Trophoblast cell (in vitro differentiated cells and primary cell): ENCODE measurements at regions not wholly inside any gene's neighbourhood (a gene's known extent, or its start where the extent isn't known, plus 50 kb on each side); places are given as distances from the start of the nearest gene placed in this dataset.

Experiments
- DNase-seq, 2 donors: peaks; one replicate each; pipeline ENCODE4 v3.0.0-alpha.2; 2016
- H2AFZ ChIP-seq: 2 replicates; pipeline ENCODE4 v1.6.1; 2013; ENCODE audit warnings: low read length, moderate library complexity, mild to moderate bottlenecking; ENCODE audit not compliant: insufficient read depth, poor library complexity
- H2AK5ac ChIP-seq: 2 replicates; pipeline ENCODE4 v1.6.1; 2013; ENCODE audit warnings: mild to moderate bottlenecking, low read length
- H2BK120ac ChIP-seq: 2 replicates; pipeline ENCODE4 v1.6.1; 2013; ENCODE audit warnings: low read length, mild to moderate bottlenecking, moderate library complexity; ENCODE audit not compliant: insufficient read depth, poor library complexity
- H2BK12ac ChIP-seq: 2 replicates; pipeline ENCODE4 v1.6.1; 2013; ENCODE audit warnings: mild to moderate bottlenecking, low read length, moderate library complexity
- H2BK5ac ChIP-seq: 2 replicates; pipeline ENCODE4 v1.6.1; 2013; ENCODE audit warnings: low read length, low read depth, moderate library complexity, mild to moderate bottlenecking; ENCODE audit not compliant: poor library complexity
- H3K14ac ChIP-seq: 2 replicates; pipeline ENCODE4 v1.6.1; 2013; ENCODE audit warnings: mild to moderate bottlenecking, low read length
- H3K18ac ChIP-seq: 2 replicates; pipeline ENCODE4 v1.6.1; 2013; ENCODE audit warnings: mild to moderate bottlenecking, low read length
- H3K23ac ChIP-seq: 2 replicates; pipeline ENCODE4 v1.6.1; 2013; ENCODE audit warnings: low read length
- H3K27ac ChIP-seq: 2 replicates; pipeline ENCODE4 v1.5.1; 2013; ENCODE audit warnings: low read depth, mild to moderate bottlenecking, inconsistent platforms, low read length, moderate library complexity
- H3K27me3 ChIP-seq: 2 replicates; pipeline ENCODE4 v1.6.1; 2013; ENCODE audit warnings: inconsistent platforms, mild to moderate bottlenecking, low read length, moderate library complexity; ENCODE audit not compliant: insufficient read depth
- H3K36me3 ChIP-seq, 2 experiments: 1 replicate in 1 of 2; 2 replicates in 1 of 2; pipeline ENCODE4 v1.6.1; 2013; ENCODE audit warnings: low read length in 2 of 2, mild to moderate bottlenecking in 2 of 2, moderate library complexity in 1 of 2; ENCODE audit not compliant: insufficient read depth in 2 of 2, control insufficient read depth in 1 of 2
- H3K4ac ChIP-seq: 2 replicates; pipeline ENCODE4 v1.6.1; 2013; ENCODE audit warnings: low read depth, mild to moderate bottlenecking, low read length, moderate library complexity
- H3K4me1 ChIP-seq, 2 experiments: 1 replicate in 1 of 2; 2 replicates in 1 of 2; pipeline ENCODE4 v1.6.1; 2013; ENCODE audit warnings: low read length in 2 of 2, mild to moderate bottlenecking in 2 of 2, moderate library complexity in 1 of 2; ENCODE audit not compliant: insufficient read depth in 2 of 2, control insufficient read depth in 1 of 2
- H3K4me2 ChIP-seq: 2 replicates; pipeline ENCODE4 v1.6.1; 2013; ENCODE audit warnings: inconsistent platforms, mild to moderate bottlenecking, low read length, moderate library complexity
- H3K4me3 ChIP-seq: 2 replicates; pipeline ENCODE4 v1.5.1; 2013; ENCODE audit warnings: mild to moderate bottlenecking, low read depth, low read length, inconsistent platforms
- H3K79me1 ChIP-seq: one replicate; pipeline ENCODE4 v1.6.1; 2013; ENCODE audit warnings: low read length
- H3K79me2 ChIP-seq: 2 replicates; pipeline ENCODE4 v1.6.1; 2013; ENCODE audit warnings: low read length, mild to moderate bottlenecking; ENCODE audit not compliant: control insufficient read depth, insufficient read depth, poor library complexity
- H3K9ac ChIP-seq: 2 replicates; pipeline ENCODE4 v1.6.1; 2013; ENCODE audit warnings: mild to moderate bottlenecking, low read length
- H3K9me3 ChIP-seq: 2 replicates; pipeline ENCODE4 v1.6.1; 2013; ENCODE audit warnings: low read depth, mild to moderate bottlenecking, control low read depth, inconsistent platforms, low read length; ENCODE audit not compliant: insufficient read depth
- H4K12ac ChIP-seq: 2 replicates; pipeline ENCODE4 v1.6.1; 2013; ENCODE audit warnings: low read depth, mild to moderate bottlenecking, low read length, moderate library complexity
- H4K8ac ChIP-seq: 2 replicates; pipeline ENCODE4 v1.6.1; 2013; ENCODE audit warnings: low read depth, mild to moderate bottlenecking, low read length, moderate library complexity
- H4K91ac ChIP-seq: one replicate; pipeline ENCODE4 v1.6.1; 2013; ENCODE audit warnings: low read depth, mild to moderate bottlenecking, low read length, moderate library complexity
- WGBS: extraction: QIAGEN DNeasy Blood & Tissue Kit; methylation state at CpG from one replicate; pipeline ENCODE4 v1.1.7; 2013; ENCODE audit warnings: missing lambda C conversion rate; ENCODE audit not compliant: insufficient read length, insufficient coverage; ENCODE audit errors: extremely low coverage; 5-methylcytosine and 5-hydroxymethylcytosine counted together

DNA sequence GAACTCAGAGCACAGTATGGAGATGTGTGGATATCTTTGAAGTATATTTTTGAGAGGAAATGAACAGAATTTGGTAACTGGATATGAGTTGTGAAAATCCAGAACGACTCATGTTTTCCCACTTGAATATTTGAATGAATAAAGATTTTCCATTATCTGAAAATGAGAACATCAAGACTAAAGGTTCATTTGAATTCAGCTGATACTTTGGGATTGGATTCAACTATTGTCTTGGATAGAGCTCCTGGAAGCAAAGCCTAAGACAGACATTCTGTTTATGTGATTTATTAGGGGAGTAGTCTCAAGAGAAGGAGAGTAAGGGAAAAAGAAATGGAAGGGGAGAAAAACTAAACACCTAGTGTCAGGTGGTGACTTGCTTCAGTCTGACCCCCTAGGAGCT is 256.0 kb upstream of the LYPLAL1 start:
- H3K4ac ChIP-seq: no peak overlapping the region
- H3K4me2 ChIP-seq: no peak overlapping the region
- no peak overlapping the region for H3K4me3 ChIP-seq
- H3K23ac ChIP-seq: no peak overlapping the region
- no peaks in the 10 kb centered on the region for H3K36me3 ChIP-seq
- H2AFZ ChIP-seq: no peak overlapping the region
- no peak overlapping the region for H4K12ac ChIP-seq
- H3K9me3 ChIP-seq: no peaks in the 10 kb centered on the region
- no peak overlapping the region for H2AK5ac ChIP-seq
- H3K27ac ChIP-seq: no peak overlapping the region
- no peaks in the 10 kb centered on the region for H3K27me3 ChIP-seq
- no peaks in the 10 kb centered on the region for H3K79me2 ChIP-seq
- H2BK12ac ChIP-seq: no peak overlapping the region
- no peaks in the 10 kb centered on the region for H3K4me1 ChIP-seq
- H2BK120ac ChIP-seq: no peak overlapping the region
- no peak overlapping the region for H3K14ac ChIP-seq
- no peak for DNase-seq
- H3K9ac ChIP-seq: no peak overlapping the region
- H4K8ac ChIP-seq: no peak overlapping the region
- H3K18ac ChIP-seq: no peak overlapping the region
- H2BK5ac ChIP-seq: no peak overlapping the region
- H4K91ac ChIP-seq: no peak overlapping the region
- WGBS: no CpG with 5 or more reads among the region's 1 CpG
- no peaks in the 10 kb centered on the region for H3K79me1 ChIP-seq

DNA sequence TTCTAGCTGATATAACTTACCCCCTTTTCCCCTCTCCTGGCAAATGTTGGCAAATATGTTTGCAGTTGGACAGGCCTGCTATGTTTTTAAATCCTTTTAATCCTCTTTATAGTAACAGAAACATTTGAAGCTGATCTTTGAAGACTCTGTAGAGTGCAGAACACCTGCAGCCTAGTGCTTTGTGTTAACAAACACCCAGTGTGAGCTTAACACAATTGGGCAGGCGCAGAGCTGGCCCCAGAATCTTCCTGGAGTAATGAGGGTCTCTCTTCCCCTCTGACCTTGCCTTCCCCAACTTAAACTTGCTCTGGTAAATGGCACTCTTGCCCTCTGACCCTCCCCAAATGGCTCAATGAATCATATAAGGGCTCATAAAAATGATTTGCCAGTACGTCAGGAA is 247.9 kb upstream of the LYPLAL1 start:
- no peak overlapping the region for H2AFZ ChIP-seq
- no peak overlapping the region for H3K4me3 ChIP-seq
- no peak overlapping the region for H3K27ac ChIP-seq
- no peak overlapping the region for H3K18ac ChIP-seq
- no peaks in the 10 kb centered on the region for H3K27me3 ChIP-seq
- no CpG with 5 or more reads among the region's 2 CpGs for WGBS
- no peaks in the 10 kb centered on the region for H3K36me3 ChIP-seq
- no peak overlapping the region for H3K4ac ChIP-seq
- H3K9ac ChIP-seq: no peak overlapping the region
- H2BK5ac ChIP-seq: no peak overlapping the region
- no peak overlapping the region for H2BK12ac ChIP-seq
- H4K12ac ChIP-seq: no peak overlapping the region
- H3K23ac ChIP-seq: no peak overlapping the region
- no peaks in the 10 kb centered on the region for H3K4me1 ChIP-seq
- no peaks in the 10 kb centered on the region for H3K79me2 ChIP-seq
- no peaks in the 10 kb centered on the region for H3K79me1 ChIP-seq
- no peak overlapping the region for H3K4me2 ChIP-seq
- no peak overlapping the region for H3K14ac ChIP-seq
- H2AK5ac ChIP-seq: no peak overlapping the region
- H2BK120ac ChIP-seq: no peak overlapping the region
- H4K91ac ChIP-seq: no peak overlapping the region
- H4K8ac ChIP-seq: no peak overlapping the region
- no peak for DNase-seq
- H3K9me3 ChIP-seq: no peaks in the 10 kb centered on the region

DNA sequence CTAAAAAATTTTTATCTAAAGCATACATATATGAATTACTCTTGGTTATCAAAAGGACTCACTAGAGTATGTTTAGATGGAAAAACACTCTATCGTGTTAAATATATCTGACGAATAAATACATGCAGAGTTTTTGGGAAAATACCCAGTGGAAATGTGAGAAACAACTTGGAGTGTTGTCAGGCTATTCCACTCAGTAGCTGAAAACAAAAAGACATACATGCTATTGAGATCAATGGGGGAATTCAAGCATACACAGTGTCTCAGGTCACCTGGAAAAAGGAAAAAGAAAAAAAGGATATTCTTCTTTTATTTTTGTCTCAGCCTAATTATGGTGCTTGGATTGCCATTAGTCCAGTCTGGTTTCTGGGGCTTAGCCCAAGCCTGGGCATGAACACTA is 247.0 kb upstream of the LYPLAL1 start:
- WGBS: no CpG with 5 or more reads among the region's 2 CpGs
- no peaks in the 10 kb centered on the region for H3K9me3 ChIP-seq
- no peak overlapping the region for H2BK12ac ChIP-seq
- H3K9ac ChIP-seq: no peak overlapping the region
- H2BK120ac ChIP-seq: no peak overlapping the region
- no peaks in the 10 kb centered on the region for H3K79me1 ChIP-seq
- H4K91ac ChIP-seq: no peak overlapping the region
- no peak for DNase-seq
- H3K4me1 ChIP-seq: no peaks in the 10 kb centered on the region
- no peaks in the 10 kb centered on the region for H3K36me3 ChIP-seq
- H4K8ac ChIP-seq: no peak overlapping the region
- no peak overlapping the region for H4K12ac ChIP-seq
- H2BK5ac ChIP-seq: no peak overlapping the region
- H3K18ac ChIP-seq: no peak overlapping the region
- H3K4me3 ChIP-seq: no peak overlapping the region
- H2AFZ ChIP-seq: no peak overlapping the region
- H3K4ac ChIP-seq: no peak overlapping the region
- no peak overlapping the region for H3K23ac ChIP-seq
- no peak overlapping the region for H2AK5ac ChIP-seq
- H3K27ac ChIP-seq: no peak overlapping the region
- no peak overlapping the region for H3K14ac ChIP-seq
- no peaks in the 10 kb centered on the region for H3K79me2 ChIP-seq
- H3K4me2 ChIP-seq: no peak overlapping the region
- no peaks in the 10 kb centered on the region for H3K27me3 ChIP-seq

DNA sequence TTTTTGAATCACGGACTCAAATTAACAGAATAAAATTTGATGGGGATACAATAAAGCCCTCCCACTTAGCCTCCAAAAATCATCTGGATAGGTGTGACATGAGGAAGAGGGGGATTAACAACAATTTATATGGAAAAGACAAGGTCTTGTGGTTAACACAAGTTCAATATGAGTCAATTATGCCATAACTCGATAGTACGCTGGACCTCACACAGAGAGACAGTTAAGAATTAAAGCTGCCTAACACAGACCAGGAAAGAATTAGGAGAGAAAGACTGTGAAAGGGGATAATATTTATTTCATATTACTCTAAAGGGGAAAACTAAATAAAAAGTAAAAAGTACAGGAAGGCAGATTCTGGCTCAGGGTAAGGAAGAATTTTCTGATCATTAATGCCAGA is 243.7 kb upstream of the LYPLAL1 start:
- Histone ChIP-seq H2AK5ac (no peak overlapping the region), H3K79me1 (no peaks in the 10 kb centered on the region), H3K27ac (no peak overlapping the region), H3K4me2 (no peak overlapping the region), H3K4me3 (no peak overlapping the region), H3K4me1 (no peaks in the 10 kb centered on the region), H3K9me3 (no peaks in the 10 kb centered on the region), H3K14ac (no peak overlapping the region), H3K18ac (no peak overlapping the region), H2BK120ac (no peak overlapping the region), H2BK12ac (no peak overlapping the region), H4K91ac (no peak overlapping the region), H3K23ac (no peak overlapping the region), H4K8ac (no peak overlapping the region), H3K79me2 (no peaks in the 10 kb centered on the region), H3K4ac (no peak overlapping the region), H2AFZ (no peak overlapping the region), H2BK5ac (no peak overlapping the region), H3K27me3 (no peaks in the 10 kb centered on the region), H3K9ac (no peak overlapping the region), H4K12ac (no peak overlapping the region), H3K36me3 (no peaks in the 10 kb centered on the region)
- WGBS: no CpG with 5 or more reads among the region's 3 CpGs
- no peak for DNase-seq
